Middle frontal gyrus (tissue), 1 donor: ENCODE measurements at regions not wholly inside any gene's neighbourhood (a gene's known extent, or its start where the extent isn't known, plus 50 kb on each side); places are given as distances from the start of the nearest gene placed in this dataset.

Source experiments
- DNase-seq: peaks from one replicate; pipeline ENCODE4 v3.0.0-alpha.2; 2015; ENCODE audit warnings: low spot score; ENCODE audit errors: extremely low spot score

DNA sequence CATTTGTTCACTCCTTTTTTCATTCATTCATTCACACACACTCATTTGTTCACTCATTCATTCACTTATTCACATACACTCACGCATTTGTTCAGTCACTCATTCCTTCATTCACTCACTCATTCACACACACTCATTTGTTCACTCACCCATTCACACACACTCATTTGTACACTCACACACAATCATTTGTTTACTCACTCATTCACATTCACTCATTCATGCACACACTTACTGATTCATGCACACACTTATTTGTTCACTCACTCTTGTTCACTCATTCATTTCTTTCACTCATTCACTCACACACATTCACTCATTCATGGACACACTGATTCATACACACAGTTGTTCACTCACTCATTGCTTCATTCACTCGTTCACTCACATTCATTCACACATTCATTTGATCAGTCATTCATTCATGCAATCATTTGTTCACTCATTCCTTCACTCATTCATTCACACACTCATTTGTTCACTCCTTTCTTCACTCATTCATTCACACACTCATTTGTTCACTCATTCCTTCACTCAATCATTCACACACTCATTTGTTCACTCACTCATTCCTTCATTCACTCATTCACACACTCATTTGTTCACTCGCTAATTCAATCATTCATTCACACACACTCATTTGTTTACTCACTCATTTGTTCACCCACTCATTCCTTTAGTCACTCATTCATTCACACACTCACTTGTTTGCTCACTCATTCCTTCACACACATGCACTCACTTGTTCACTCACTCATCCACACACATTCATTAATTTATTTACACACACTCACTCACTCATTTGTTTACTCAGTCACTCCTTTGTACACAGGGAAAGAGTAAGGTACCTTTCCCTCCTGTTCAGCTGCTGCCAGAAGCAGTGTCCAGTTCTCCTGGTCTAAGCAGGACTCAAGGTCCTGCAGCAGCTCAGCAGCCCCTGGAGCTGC lies 50.7 kb upstream of the BHLHE23 start:
- no peak for DNase-seq

DNA sequence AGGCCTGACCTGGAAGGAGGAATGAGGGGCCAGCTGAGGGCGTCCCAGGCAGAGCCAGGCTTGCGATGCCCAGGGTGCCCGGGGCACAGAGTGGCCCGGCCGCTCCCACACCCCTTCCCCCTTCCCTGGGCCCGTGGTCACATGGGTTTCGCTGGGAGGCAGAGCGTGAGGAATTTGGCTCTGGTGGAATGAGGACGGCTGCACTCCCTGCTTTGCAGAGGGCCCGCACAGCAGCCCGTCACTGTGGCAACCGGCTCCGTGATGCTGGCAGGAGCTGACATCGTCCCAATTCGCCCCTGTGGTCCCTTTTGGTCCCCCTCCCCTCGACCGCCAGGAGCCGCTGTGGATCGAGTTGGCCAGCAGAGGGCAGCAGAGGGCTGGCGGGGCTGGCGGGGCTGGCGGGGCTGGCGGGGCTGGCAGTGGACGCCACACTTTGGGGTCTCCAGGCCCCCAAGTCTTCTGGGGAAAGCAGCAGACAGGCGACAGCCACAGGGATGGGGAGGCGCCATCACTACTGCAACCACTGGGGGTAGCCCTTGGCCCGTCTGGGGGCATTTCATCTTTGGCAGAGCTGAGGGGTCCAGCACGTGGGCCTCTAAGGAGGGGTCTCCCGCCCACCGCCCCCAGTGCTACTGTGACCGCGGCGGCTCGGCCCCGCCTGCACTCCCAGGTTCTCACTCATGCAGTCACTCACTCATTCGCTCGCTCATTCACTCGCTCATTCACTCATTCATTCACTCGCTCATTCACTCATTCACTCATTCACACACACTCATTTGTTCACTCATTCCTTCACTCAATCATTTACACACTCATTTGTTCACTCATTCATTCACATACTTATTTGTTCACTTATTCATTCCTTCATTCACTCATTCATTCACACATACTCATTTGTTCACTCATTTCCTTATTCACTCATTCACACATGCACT lies 49.7 kb upstream of the BHLHE23 start:
- no peak for DNase-seq
